ENCODE measurements at regions not wholly inside any gene's neighbourhood (a gene's known extent, or its start where the extent isn't known, plus 50 kb on each side); places are given as distances from the start of the nearest gene placed in this dataset.

- DNase-seq: no peak
Measured at GRCh38 chr5:88483964-88484672, 215.5 kb upstream of the TMEM161B start.

DNA sequence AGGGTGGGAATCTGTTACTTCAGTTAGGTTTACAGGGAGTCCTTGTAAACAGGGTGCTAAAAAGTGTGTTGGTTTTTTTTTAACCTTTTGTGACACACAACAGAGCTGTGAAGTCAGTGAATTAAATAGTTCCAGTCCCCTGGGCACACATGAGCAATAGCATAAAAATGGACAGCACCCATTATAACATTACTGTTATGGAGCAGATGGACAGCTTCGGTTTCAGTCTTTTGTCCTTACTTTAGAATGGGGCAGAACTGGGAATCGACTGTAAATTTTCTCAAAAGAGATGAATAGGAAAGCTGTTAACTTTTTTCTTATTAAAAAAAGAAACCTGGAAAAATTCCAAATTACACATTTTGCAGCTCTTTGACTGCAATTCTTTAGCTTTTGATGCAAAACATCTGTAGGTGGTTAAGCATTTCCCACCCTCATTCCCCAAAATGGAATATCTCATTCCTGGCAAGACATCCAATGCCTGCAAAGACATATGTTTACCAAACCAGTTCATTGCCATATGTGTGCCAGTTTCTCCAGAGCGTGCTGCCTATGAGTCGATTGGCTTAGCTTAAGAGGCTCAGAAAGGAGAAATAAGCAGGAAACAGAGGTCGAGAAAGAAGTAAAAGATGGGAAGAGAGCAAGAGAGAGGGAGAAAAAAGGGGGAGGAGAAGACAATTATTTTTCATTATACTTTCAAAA, 212.3 kb upstream of the TMEM161B start:
- DNase-seq: no peak

GRCh38 chr5:88480245-88480644, 211.6 kb upstream of the TMEM161B start:
- DNase-seq: no peak

- no peak for DNase-seq
Measured at GRCh38 chr5:88474574-88474973, 205.9 kb upstream of the TMEM161B start.

DNA sequence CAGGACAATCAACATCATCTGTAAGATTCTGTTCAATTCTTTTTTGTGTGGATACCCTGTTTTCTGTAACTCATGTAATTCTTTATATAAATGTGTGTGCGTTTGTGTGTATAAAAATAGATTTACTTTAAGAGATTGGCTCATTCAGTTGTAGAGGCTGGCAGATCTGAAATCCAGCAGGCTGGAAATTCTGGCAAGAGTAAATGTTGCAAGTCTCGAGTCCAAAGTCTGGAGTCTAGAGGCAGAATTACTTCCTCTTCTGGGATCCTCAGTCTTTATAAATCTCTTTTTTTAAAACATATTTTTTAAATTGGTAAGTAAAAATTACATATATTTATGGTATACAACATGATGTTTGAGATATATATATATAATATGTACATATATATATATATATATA, 202.1 kb upstream of the TMEM161B start:
- DNase-seq: no peak

DNA sequence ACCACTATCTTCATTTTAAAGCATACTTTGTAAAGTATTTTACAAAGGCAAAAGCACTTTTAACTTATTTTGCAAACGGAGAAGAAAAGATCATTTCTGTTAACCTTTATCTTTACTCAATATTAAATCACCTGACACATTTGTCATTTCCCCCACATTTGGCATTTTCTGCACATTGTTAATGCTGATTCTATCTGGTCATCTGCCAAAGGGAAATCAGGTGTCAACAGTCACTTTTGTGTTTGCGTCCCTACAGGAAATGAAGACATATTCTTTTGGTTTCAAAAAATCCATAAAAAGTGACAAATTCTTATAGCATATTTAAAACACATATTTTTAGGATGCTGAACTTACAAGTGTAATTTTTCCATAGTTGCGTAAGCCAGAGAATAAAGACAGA, 191.3 kb upstream of the TMEM161B start:
- DNase-seq: no peak

DNA sequence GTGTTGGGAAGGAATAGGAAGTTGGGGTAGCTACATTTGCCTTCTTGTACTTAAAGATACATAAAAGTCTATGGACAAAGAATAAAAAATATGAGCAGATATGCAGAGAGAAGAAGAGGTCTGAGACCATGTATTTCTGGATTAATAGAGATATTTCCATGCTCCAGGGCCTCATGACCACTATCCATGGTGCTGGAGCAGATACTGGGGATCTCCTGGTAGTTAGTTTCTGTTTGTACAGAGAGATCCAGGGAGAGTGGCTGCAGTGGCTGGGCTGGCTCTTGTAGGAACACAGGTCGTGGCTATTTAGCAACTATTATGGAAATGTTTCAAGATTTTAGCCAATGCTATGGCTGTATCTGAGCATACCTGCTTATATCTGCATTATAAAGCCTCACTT, 184.2 kb upstream of the TMEM161B start:
- no peak for DNase-seq

DNA sequence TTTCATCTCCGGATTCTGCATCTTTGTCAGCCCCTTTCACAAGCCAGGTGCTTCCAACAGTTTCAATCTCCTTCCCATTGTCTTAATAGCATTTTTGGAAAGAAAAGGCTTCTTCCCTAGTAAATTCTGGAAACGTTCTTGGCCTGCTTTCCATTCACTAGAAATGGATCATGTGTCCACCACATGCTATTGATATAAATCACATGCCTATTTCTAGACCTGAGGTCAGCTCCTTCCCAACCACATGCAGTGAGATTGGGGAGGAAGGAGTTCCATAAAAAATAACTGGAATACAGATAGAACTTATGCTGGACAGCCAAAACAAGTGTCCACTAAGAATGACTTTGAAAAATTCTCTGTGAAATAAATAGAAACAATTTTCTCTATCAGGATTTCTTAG, 181.6 kb upstream of the TMEM161B start:
- DNase-seq: no peak

DNA sequence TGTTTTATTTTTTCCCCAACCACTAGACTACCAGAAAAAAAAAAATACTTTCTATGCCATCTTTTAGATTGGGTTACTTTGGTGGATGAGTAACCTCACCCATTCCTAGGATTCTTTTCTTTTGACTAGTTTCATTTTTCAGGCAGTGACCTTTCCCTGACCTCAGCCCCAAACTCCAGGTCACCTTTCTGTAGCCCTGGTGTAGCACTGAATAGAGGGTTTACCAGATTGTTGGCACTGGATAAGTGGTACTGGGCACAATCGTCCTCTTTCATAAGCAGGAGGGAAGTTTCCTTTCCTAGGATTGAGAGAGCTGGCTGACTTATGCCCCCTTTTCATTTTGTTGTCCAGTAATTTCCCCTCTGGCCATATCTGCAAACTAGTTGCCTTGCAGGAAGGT, 169.4 kb upstream of the TMEM161B start:
- DNase-seq: peak; percentile 53

DNA sequence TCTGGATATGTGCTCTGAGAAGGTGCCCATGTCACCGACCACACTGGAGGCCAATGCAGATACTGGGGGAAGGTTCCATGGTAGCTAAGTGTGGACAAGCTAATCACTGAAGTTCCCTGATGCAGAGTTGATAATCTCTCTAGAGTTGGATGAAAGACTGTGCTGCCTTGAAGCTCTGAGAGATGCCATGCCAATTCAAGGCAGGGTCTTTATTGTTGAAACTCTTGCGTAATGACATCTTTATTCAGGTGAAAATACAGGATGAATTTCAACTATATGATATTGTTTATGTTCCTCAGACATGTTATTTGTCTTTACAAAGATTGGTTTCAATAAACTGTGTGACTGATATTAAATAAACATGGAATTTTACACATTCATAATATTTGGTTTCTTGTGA, 167.6 kb upstream of the TMEM161B start:
- DNase-seq: no peak

DNA sequence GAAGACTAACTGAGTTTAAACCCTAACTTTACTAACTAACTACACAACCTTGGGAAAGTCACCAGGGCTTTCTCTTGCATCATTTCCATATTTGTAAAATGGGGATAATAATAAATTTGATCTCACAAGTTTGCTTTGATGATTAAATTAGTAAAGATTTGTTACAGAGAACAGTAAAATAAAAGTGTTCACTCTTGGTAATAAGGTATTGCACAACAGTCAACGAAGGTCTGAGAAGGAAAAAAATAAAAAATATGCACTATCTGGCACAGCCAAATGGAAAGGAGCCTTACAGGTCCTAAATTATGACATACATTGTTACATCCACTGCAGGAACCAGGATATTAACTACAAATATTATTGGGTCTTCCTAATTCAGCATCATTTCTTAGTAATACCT, 160.0 kb upstream of the TMEM161B start:
- no peak for DNase-seq

GRCh38 chr5:88426441-88426840, 157.8 kb upstream of the TMEM161B start:
- DNase-seq: no peak

DNA sequence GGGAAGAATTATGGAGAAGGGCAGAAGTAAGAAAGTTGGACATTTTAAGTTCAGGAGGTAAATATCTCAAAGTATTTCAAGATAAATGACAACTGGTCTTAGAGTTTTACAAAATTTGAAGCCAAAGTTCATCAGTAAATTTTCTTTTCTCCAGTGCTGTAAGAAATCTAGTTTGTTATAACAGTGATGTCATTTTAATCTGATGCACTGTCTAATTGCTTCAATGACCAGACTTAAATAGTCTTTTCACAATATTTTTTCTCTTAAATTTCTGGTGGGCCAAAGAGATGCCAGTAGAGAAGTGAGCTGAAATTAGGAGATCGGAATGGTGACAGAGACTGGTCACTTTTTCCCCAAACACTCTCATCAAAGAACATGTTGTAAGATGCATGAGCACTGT, 156.5 kb upstream of the TMEM161B start:
- no peak for DNase-seq

DNA sequence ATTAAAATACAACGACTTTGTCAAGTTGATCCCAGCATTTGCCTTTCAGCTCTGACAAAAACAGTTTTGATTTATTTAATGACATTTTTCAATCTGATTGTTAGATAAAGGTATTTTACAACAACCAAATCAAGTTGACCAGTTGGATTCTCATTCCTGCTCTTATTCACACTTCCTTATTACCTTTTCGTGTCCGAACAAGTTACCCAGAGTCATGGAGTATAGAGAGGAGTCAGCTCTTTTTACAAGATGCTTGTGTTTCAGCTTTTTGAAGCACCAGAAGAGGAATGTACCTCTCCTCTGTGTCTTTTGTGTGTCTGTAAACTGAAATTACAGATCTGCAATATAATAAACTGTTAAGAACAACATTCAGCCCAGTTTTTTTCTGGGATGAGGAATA, 151.3 kb upstream of the TMEM161B start:
- no peak for DNase-seq

- DNase-seq: no peak
Measured at GRCh38 chr5:88407341-88407740, 138.7 kb upstream of the TMEM161B start.

DNA sequence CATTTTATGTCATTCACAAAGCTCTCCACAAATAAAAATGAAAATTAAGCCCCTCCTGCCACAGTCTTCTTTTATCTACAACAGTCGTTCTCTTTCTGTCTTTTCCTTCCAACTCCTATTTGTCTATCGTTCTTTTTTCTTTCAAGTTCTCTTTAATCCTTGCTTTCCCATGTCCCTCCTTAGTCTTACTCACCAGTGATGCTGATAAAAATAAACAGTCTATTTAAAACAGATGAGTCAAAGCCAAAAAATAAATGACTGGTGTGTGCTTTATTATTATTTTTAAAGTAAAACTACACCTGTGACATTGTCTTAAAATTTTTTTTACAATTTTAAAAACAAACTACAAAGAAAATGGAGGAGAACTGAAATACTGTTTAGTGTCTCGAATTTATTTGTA, 137.1 kb upstream of the TMEM161B start:
- no peak for DNase-seq

DNA sequence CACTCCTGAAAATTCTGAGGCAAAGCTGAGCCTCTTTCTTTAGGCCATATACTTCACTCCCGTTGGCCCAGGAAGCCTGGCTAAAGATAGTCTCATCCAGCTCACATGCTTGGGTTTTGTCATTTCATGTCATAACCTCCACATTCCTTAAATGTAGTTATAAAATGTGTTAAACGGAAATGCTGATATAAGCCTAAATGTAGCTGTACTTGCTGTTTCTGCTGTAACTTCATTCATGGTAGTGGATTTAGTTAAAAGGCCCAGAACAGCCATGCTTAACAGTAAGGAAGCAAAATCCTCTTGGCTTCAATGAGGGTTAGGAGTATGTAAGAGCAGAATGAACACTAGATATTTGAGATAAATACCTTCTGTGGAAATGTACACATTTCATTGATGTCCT, 135.8 kb upstream of the TMEM161B start:
- no peak for DNase-seq

DNA sequence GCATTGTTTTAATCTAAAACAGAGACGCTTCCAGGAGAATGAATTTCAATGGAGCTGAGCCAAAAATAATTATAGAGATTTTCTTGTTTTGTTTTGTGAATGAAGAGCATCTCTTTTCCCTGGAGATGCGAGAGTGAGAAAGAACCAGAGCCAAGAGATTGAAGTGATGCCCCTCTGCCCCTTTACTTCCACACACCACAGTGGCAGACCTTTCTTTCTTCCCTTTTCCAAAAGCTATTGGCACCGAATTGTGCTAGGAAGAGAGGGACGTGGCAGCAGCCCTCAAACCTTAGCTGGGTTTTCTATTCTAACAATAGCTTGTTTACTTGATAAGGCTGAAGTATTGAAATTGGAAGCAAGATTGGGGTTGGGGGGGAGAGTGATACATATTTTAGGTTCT, 133.0 kb upstream of the TMEM161B start:
- no peak for DNase-seq

GRCh38 chr5:88401228-88401627, 132.6 kb upstream of the TMEM161B start:
- DNase-seq: no peak

DNA sequence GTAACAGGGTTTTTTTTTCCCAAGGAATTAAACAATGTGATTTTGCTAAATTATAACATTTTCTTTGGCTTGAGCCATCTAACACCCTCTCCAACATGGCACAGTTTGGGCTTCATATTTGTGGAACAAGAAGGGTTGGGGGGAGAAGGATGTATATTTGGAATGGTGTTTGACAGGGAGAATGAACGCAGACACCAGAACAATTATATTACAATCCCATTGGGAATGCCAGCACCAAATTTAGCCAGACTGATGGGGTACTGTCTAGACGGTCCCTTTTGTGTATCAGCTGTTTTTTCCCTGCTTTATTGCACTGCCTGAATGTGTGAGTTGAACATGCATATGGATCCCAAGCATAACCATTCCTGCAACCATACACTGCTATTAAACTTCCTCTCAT, 130.9 kb upstream of the TMEM161B start:
- DNase-seq: no peak

DNA sequence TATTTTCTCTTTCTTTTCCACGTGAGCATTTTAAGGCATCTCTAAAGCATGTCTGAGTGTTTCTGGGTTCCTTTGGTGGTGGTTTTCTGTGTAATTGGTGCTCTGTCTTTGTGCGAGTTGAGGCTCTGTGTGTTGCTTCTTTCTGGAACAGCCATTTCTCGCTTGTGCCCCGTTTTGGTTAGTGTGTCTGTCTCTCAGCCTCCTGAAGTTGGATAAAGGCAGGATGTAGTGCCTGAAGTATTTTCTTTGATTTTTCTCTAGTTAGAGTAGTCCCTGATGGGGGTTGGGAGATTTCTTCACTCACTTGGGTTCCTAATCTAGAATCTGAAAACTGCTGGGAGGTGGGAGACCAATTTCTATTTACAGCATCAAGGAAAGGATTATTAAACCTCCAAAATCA, 129.7 kb upstream of the TMEM161B start:
- no peak for DNase-seq

DNA sequence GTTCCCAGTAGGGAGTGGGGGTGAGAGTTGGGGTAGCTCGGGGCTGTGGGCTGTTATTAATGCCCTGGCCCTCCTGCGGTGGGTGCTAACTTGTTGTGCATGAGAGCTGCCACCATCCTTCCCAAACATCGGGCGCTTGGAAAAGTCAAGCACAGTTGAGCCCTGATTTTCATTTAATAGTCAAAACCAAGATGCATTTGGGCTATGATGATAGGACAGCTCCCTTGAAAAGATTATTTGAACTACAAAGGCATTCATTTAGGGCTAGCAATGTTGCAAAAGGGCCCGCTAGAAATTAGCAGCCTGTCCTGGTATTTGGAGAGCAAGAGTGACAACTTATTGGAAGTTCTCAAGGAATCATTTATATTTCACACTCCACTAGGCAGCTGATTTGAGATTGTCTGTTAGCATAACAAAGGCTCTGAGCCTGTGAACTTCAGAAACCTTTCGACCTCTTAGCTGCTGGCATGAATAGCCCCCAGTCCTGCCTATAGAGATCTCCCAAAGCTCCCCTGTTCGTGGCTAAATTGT, 128.2 kb upstream of the TMEM161B start:
- DNase-seq: no peak

DNA sequence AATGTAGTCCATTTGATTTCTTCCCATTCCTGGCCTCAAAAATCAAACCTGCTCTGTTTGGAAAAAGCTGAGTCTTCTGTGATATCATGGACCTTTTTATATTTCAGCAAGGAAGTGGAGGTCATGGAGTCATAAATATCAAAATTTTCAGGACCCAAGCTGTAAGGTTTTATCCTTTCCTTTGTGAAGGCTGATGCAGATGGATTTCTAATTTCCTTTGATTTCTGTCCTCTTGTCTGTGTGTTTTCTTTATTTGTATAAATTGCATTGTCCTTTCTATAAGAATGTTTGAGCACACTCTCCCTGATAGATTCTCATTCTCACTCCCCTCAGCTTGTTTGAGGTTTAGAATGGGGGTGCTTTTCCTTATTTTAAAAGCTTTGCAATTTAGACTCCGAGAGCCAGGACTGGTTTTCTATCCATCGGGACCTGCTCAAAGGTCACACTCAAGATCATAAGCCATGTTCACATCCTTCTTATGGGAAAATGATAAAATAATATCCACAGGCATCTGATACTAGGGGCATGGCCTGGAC, 127.4 kb upstream of the TMEM161B start:
- no peak for DNase-seq

- no peak for DNase-seq
Measured at GRCh38 chr5:88395264-88395663, 126.6 kb upstream of the TMEM161B start.

Data from NCI-H226 (cell line).